ENCODE measurements at regions not wholly inside any gene's neighbourhood (a gene's known extent, or its start where the extent isn't known, plus 50 kb on each side); places are given as distances from the start of the nearest gene placed in this dataset.
"Not testable (repeated sequence)": the region's sequence is repeated elsewhere in the genome, so short reads cannot be mapped to it uniquely, and the experiment has no call there.

- DNase-seq (ENCODE audit: low read depth): no peak
Measured at GRCh38 chr4:77510367-77510766, 95.3 kb upstream of the CXCL13 start.

DNA sequence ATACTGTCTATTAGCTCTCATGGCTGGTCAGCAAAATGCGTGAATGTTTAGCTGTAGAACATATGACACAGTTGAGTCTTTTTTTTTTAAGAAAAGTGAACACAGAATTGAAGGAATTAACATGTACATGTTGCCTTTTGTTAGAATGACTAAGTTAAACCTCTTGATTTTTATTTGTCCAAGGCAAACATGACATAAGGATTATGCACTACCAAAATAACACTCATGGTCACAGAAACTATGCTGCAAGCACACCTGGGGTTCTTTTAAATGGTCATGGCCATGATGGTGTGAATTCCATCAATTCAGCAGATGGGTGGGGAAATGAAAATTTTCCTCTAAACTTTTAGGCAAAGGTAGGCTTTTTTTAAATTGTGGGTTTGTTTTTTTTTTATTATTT lies 80.1 kb upstream of the CXCL13 start:
- DNase-seq (ENCODE audit: low read depth): no peak

- DNase-seq (ENCODE audit: low read depth): not testable (repeated sequence)
Measured at GRCh38 chr4:77527900-77528299, 77.7 kb upstream of the CXCL13 start.

DNA sequence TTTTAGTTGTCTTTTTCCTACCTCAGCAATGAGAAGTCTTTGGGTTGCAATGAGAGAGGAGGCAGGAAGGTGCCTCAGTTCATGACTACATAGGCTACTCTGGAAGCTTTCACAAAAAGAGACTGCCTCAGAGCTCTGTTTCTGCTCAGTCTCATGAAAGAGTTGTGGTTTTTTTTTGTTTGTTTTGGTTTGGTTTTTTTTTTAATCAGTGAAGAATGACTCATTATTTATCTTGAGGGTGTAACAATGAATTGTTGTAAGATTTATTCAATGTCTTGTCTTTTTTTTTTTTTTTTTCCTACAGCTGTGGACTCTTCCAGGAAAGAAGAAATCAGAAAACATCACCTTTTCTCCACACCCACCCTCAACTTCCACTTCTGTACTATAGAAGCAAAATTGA lies 67.5 kb upstream of the CXCL13 start:
- no peak for DNase-seq (ENCODE audit: low read depth)

GRCh38 chr4:77538574-77539157 lies 67.0 kb upstream of the CXCL13 start:
- DNase-seq (ENCODE audit: low read depth): no peak

All from CMK (cell line).